Sigmoid colon (tissue), 6 donors: ENCODE measurements at regions not wholly inside any gene's neighbourhood (a gene's known extent, or its start where the extent isn't known, plus 50 kb on each side); places are given as distances from the start of the nearest gene placed in this dataset.

ENCODE experiments used
- DNase-seq: peaks from one replicate; pipeline ENCODE4 v3.0.0-alpha.2; 2019
- H3K27ac ChIP-seq, 4 donors: fragments of 200-600 bp; sonication (generic); one replicate each; pipeline ENCODE4 v1.5.1; 2016 to 2019; ENCODE audit warnings: mild to moderate bottlenecking in 1 of 4
- H3K27me3 ChIP-seq, 3 donors: fragments of 200-600 bp; sonication (generic); one replicate each; pipeline ENCODE4 v1.5.1; 2019; ENCODE audit warnings: mild to moderate bottlenecking in 1 of 3
- H3K36me3 ChIP-seq, 4 donors: fragments of 200-600 bp; sonication (generic); one replicate each; pipeline ENCODE4 v1.5.1; 2016 to 2019
- H3K4me1 ChIP-seq, 4 donors: fragments of 200-600 bp; sonication (generic); one replicate each; pipeline ENCODE4 v1.5.1; 2017 to 2019
- H3K4me3 ChIP-seq, 4 donors: fragments of 200-600 bp; sonication (generic); one replicate each; pipeline ENCODE4 v1.5.1; 2017 to 2019; ENCODE audit warnings: mild to moderate bottlenecking in 2 of 4, moderate library complexity in 1 of 4
- H3K9me3 ChIP-seq, 4 donors: fragments of 200-600 bp in 3 of 4; sonication (generic) in 3 of 4; one replicate each; pipeline versions ENCODE4 v1.5.1 to v1.6.1; 2013 to 2019
- EP300 ChIP-seq, 4 donors: sonication (generic); formaldehyde crosslinking; IDR thresholded peaks; one replicate each; pipeline ENCODE4 v1.6.1; 2017; ENCODE audit warnings: antibody characterized with exemption in 4 of 4
- POLR2A ChIP-seq, 2 donors: fragments of 450-650 bp; IDR thresholded peaks; one replicate each; pipeline ENCODE4 v1.6.1; 2016; ENCODE audit warnings: antibody characterized with exemption in 2 of 2, mild to moderate bottlenecking in 2 of 2, moderate library complexity in 2 of 2
- POLR2AphosphoS5 ChIP-seq, 4 donors: sonication (generic); formaldehyde crosslinking; IDR thresholded peaks; one replicate each; pipeline ENCODE4 v1.6.1; 2017; ENCODE audit warnings: antibody characterized with exemption in 4 of 4
- WGBS, 2 donors: extraction: QIAGEN DNeasy Blood & Tissue Kit; methylation state at CpG; one replicate each; pipeline ENCODE4 v1.1.7; 2013; 5-methylcytosine and 5-hydroxymethylcytosine counted together
- intact Hi-C: fragments of 100-400 bp; cut with DNase I; formaldehyde crosslinking; loops from one replicate; pipeline ENCODE4 v1.15.1; 2023
- TF ChIP-seq, protein P1 (sequence below), 4 experiments: fragments of 450-650 bp in 3 of 4; fragments of 200-600 bp in 1 of 4; IDR thresholded peaks; one replicate each; pipeline ENCODE4 v1.5.1; 2016 to 2019; ENCODE audit warnings: antibody characterized with exemption in 4 of 4, mild to moderate bottlenecking in 3 of 4, moderate library complexity in 2 of 4
- donor health status: healthy with polysubstance abuse.
- donor health status: healthy.

DNA sequence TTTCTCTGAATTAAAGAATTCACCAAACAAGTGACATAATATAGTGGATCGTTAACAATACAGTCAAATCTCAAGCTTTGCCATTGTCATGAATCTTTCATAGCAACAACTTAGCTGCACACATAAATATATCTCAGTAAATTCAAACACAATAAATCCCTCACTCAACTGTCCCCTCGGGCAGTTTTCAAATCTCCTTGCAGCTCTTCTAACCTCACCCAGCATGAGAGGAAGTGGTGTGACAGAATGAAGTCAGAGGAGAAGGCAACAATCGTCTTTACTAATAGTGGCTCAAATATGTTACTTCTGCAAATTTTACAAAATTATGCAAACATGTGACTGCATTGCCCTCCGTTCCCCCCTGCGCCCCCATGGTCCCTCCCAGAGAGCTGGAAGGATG is 148.2 kb downstream of the RAP2A start:
- no peaks in the 10 kb centered on the region for H3K9me3 ChIP-seq
- intact Hi-C loops: no loop called here
- H3K4me1 ChIP-seq: no peaks in the 10 kb centered on the region
- H3K36me3 ChIP-seq: no peaks in the 10 kb centered on the region
- H3K4me3 ChIP-seq: no peak overlapping the region
- H3K27me3 ChIP-seq: no peaks in the 10 kb centered on the region
- TF ChIP-seq, protein P1, sequence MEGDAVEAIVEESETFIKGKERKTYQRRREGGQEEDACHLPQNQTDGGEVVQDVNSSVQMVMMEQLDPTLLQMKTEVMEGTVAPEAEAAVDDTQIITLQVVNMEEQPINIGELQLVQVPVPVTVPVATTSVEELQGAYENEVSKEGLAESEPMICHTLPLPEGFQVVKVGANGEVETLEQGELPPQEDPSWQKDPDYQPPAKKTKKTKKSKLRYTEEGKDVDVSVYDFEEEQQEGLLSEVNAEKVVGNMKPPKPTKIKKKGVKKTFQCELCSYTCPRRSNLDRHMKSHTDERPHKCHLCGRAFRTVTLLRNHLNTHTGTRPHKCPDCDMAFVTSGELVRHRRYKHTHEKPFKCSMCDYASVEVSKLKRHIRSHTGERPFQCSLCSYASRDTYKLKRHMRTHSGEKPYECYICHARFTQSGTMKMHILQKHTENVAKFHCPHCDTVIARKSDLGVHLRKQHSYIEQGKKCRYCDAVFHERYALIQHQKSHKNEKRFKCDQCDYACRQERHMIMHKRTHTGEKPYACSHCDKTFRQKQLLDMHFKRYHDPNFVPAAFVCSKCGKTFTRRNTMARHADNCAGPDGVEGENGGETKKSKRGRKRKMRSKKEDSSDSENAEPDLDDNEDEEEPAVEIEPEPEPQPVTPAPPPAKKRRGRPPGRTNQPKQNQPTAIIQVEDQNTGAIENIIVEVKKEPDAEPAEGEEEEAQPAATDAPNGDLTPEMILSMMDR (IDR thresholded peaks at IDR 0.05): no peak
- TF ChIP-seq POLR2AphosphoS5 (IDR thresholded peaks at IDR 0.05) (no peak), EP300 (IDR thresholded peaks at IDR 0.05) (no peak), POLR2A (IDR thresholded peaks at IDR 0.05) (no peak)
- H3K27ac ChIP-seq: no peak overlapping the region
- DNase-seq: no peak
- WGBS, 2 donors: 55 to 65% methylated on average over 5 of the region's 5 CpGs

DNA sequence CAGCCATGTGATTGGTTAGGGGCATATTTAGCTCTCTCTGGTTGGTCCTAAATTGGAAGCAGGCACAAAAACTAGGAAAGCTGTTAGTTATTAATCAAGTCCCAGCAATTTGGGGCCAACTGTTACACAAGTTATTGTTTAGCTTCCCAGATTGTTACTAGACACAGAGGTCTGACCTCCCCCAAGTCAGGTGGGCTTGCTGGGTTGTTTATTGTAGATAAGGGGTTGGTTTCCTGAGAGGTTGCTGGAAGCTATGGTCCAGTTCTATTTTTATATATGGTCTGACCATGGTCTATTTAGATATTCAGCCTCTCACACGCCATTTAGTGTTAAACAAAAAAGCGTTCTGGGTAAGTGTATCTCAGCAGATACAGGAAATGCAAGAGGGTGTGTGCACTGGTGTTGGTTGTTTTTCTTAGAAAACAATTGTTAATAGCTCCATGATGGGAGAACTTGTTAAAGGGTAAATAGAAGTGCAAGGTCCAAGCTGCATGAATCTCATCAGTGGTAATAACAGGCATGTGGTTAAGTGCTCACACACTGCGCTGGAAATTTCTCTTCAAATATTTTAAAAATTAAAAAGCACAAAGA is 150.0 kb downstream of the RAP2A start:
- Histone ChIP-seq H3K9me3 (no peaks in the 10 kb centered on the region), H3K27me3 (no peaks in the 10 kb centered on the region), H3K36me3 (no peaks in the 10 kb centered on the region), H3K4me1 (no peaks in the 10 kb centered on the region), H3K4me3 (no peak overlapping the region), H3K27ac (no peak overlapping the region)
- DNase-seq: no peak
- intact Hi-C loops: no loop called here
- 70 to 80% methylated on average over 3 of the region's 3 CpGs for WGBS, 2 donors
- TF ChIP-seq POLR2A (IDR thresholded peaks at IDR 0.05) (no peak), POLR2AphosphoS5 (IDR thresholded peaks at IDR 0.05) (no peak), EP300 (IDR thresholded peaks at IDR 0.05) (no peak)
- TF ChIP-seq, protein P1 (IDR thresholded peaks at IDR 0.05): no peak

DNA sequence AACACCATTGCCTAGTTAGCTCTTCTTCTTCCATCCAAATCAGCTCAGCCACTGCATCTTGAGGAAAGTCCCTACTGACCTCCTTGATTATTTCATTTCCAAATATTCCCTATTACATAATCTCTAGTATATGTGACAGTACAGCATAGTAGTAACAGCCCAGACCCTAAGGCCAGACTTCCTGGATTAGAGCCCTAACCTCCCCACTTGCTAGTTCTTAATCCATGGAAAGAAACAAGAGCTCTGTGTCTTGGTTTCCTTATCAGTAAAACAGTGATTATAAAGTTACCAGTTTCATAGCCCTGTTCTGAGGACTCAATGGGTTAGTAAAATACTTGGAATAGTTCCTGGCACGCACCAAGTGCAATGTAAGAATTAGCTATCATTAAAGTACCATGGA is 153.0 kb downstream of the RAP2A start:
- Histone ChIP-seq H3K9me3 (no peaks in the 10 kb centered on the region), H3K36me3 (no peaks in the 10 kb centered on the region), H3K27me3 (no peaks in the 10 kb centered on the region), H3K4me1 (no peaks in the 10 kb centered on the region), H3K4me3 (no peak overlapping the region), H3K27ac (no peak overlapping the region)
- intact Hi-C loops: no loop called here
- TF ChIP-seq EP300 (IDR thresholded peaks at IDR 0.05) (no peak), POLR2A (IDR thresholded peaks at IDR 0.05) (no peak), POLR2AphosphoS5 (IDR thresholded peaks at IDR 0.05) (no peak)
- TF ChIP-seq, protein P1 (IDR thresholded peaks at IDR 0.05): no peak
- WGBS, 2 donors: 27 to 76% methylated on average over 1 of the region's 1 CpG
- no peak for DNase-seq

DNA sequence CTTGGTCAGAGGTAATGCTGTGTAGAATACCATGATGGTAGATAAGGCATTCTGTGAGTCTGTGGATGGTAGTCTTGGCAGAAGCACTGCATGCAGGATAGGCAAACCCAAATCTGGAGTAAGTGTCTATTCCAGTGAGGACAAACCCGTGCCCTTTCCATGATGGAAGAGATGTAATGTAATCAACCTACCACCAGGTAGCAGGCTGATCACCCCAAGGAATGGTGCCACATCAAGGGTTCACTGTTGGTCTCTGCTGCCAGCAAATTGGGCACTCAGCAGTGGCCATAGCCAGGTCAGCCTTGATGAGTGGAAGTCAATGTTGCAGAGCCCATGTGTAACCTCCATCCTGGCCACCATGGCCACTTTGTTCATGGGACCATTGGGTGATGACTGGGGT is 155.0 kb downstream of the RAP2A start:
- no peaks in the 10 kb centered on the region for H3K36me3 ChIP-seq
- H3K4me3 ChIP-seq: no peak overlapping the region
- H3K27me3 ChIP-seq: no peaks in the 10 kb centered on the region
- no peak overlapping the region for H3K27ac ChIP-seq
- H3K9me3 ChIP-seq: no peaks in the 10 kb centered on the region
- intact Hi-C loops: no loop called here
- TF ChIP-seq, protein P1 (IDR thresholded peaks at IDR 0.05): no peak
- TF ChIP-seq EP300 (IDR thresholded peaks at IDR 0.05) (no peak), POLR2AphosphoS5 (IDR thresholded peaks at IDR 0.05) (no peak), POLR2A (IDR thresholded peaks at IDR 0.05) (no peak)
- no peaks in the 10 kb centered on the region for H3K4me1 ChIP-seq
- DNase-seq: no peak
- WGBS, 2 donors: 70 to 80% methylated on average over 1 of the region's 1 CpG

DNA sequence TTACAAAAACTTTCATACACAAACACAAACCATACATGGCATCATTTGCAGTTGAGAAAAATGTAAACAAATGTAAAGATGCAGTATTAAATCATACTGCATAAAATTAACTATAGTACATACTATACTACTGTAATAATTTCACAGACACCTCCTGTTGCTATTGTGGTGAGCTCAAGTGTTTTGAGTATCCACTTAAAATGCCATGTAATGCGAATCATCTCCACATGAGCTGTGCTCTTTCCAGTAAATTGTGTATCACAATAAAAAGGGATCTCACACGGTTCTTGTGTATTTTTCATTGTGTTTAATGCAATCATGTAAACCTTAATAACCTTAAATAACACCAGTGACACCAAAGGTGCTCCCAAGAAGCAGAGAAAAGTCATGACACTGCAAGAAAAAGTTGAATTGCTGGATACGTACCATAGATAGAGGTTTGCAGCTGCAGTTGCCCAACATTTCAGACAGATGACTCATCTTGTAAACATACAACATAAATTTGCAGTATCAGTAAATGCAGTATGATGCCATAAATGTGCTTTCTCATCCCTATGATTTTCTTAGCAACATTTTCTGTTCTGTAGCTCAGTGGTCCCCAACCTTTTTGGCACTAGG is 166.6 kb downstream of the RAP2A start:
- TF ChIP-seq POLR2AphosphoS5 (IDR thresholded peaks at IDR 0.05) (no peak), EP300 (IDR thresholded peaks at IDR 0.05) (no peak), POLR2A (IDR thresholded peaks at IDR 0.05) (no peak)
- TF ChIP-seq, protein P1 (IDR thresholded peaks at IDR 0.05): no peak
- no peak overlapping the region for H3K27ac ChIP-seq
- WGBS, 2 donors: 43 to 57% methylated on average over 3 of the region's 3 CpGs
- H3K4me3 ChIP-seq: no peak overlapping the region
- H3K36me3 ChIP-seq: no peaks in the 10 kb centered on the region
- no peaks in the 10 kb centered on the region for H3K27me3 ChIP-seq
- no peaks in the 10 kb centered on the region for H3K9me3 ChIP-seq
- DNase-seq: no peak
- intact Hi-C loops: no loop called here
- H3K4me1 ChIP-seq: no peaks in the 10 kb centered on the region
